NCI-H345 (cell line): ENCODE measurements at regions not wholly inside any gene's neighbourhood (a gene's known extent, or its start where the extent isn't known, plus 50 kb on each side); places are given as distances from the start of the nearest gene placed in this dataset.

Experiments
- DNase-seq: peaks from one replicate; lab custom pipeline; 2025; lab: John Stamatoyannopoulos, UW

- no peak for DNase-seq
Measured at GRCh38 chr5:64110222-64110621, 55.4 kb upstream of the RNF180 start.

- DNase-seq, result no peak
Measured at GRCh38 chr5:64108674-64109073, 57.0 kb upstream of the RNF180 start.

DNA sequence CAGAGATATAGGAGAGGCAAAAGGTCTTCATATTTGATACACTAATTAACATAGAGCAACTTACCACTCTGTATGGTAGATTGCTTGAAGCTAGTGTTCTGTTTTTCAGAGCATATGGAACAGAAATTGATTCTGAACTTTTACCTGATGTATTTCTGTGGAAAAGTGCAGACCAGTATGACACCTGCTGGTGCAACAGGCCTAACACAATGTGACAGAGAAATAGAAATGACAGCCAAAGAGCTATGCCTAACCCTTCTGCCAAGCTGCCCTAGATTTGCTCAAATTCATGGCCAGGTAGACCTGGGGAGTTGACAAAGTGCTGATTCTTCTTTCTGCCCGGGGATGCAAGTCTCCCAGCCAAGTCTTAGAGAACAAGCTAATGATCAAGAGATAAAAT lies 65.4 kb upstream of the RNF180 start:
- DNase-seq, result no peak

DNA sequence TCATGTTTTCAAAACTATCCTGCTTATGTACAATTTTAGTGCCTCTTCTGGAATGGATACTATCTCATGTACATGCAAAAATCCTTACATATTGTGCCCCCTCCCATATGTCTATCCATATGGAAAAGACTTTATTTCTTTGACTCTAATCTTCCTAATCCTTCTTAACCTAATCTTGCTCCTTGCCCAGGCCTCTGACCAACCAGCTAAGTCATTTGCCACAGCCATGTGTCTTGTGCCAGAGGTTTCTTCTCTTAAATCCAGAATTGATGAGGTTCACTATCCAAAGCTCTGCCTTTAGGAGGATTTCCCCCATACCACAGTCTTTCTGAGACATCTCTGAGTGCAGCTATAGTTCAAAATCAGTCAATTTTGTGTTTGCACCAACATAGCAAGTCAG lies 68.9 kb upstream of the RNF180 start:
- DNase-seq, result no peak

GRCh38 chr5:64077589-64077988 lies 88.1 kb upstream of the RNF180 start:
- DNase-seq, result no peak

DNA sequence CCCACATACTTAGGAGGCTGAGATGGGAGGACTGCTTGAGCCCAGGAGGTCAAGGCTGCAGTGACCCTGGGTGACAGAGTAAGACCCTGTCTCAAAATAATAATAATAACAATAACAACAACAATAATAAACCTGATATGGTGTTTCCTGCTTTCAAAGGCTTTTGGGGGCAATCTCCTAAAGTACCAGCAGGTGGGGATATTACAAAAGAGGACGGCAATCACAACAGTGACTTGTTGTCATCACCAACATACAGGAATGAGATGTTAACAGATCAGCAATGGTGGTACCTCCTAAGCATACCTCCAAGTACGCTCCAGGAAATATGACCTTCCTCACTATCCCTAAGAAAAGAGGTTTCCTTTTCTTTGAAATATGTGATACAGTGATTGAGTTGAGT lies 91.1 kb upstream of the RNF180 start:
- DNase-seq, result peak; percentile 25

- no peak for DNase-seq
Measured at GRCh38 chr5:64069486-64069885, 96.2 kb upstream of the RNF180 start.

DNA sequence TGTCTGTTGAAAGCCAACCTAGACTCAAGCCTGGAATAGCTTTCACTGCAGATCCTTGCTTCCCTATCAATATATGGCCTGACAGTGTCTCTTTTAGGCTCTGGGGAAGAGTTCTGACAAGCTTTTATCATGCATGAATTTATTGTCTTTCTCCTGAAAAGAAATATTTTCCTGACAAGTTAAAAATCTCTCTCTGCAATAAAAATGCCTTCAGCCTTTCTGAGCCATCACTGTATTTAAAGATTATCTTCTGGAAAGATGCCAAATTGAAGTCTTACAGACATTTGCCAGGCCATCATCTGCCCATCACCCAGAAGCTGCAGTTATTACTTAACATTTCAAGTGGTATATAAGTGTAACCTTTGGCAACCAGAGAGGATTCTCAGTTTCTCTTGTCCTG lies 88.1 kb upstream of the HTR1A start:
- DNase-seq, result no peak

DNA sequence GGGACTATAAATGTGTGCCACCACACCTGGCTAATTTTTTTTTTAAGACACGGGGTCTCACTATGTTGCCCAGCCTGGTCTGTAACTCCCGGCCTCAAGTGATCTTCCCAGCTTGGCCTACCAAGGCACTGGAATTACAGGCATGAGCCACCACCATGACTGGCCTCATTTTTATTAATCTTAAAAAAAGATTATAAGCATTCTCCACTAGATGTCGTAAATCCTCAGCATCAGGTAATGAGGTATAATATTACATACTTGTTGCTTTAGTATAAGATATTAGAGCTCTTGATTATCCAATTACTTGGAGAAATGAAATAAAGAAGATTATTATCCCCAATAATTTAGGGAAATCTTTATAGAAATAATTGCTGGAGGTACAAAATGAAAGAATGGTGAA lies 78.2 kb upstream of the HTR1A start:
- DNase-seq, result no peak

GRCh38 chr5:64026493-64026892 lies 64.2 kb upstream of the HTR1A start:
- no peak for DNase-seq

- no peak for DNase-seq
Measured at GRCh38 chr5:64019746-64020145, 57.5 kb upstream of the HTR1A start.

DNA sequence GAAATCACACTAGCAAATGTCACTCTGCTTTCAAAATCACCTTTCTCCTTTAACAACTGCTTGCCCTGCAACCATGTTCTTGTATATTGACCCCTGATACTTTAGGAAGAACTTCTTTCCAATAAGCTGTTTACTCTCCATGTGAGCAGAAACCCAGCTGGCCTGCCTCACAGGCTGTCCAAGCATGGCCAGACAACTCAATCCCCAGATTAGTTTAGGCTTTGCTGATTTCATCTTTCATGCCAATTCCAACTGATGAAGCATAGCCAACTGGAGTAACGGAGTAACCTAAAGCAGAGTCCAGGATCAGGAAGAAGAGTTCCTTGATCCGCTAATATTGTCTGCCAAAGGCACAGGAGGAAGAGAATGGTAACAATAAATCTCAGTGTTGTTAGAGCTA lies 56.7 kb upstream of the HTR1A start:
- no peak for DNase-seq

GRCh38 chr5:64015824-64016223 lies 53.6 kb upstream of the HTR1A start:
- DNase-seq, result no peak
